WTC11 (cell line): ENCODE measurements at regions not wholly inside any gene's neighbourhood (a gene's known extent, or its start where the extent isn't known, plus 50 kb on each side); places are given as distances from the start of the nearest gene placed in this dataset.

ENCODE experiments used
- ATAC-seq: fragments of 200-7000 bp; cut with Tn5 transposase; 2 replicates; pipeline ENCODE4 v1.10.0; 2021; ENCODE audit warnings: mild to moderate bottlenecking, moderate library complexity
- CTCF ChIA-PET: fragments of 300-600 bp; sonication (Branson Sonifier 250); formaldehyde crosslinking; loops from one replicate; lab custom pipeline; 2021; ENCODE audit warnings: antibody characterized with exemption; lab: Charles Lee
- POLR2A ChIA-PET: fragments of 350-600 bp; sonication (Branson Sonifier 250); formaldehyde crosslinking; loops from one replicate; lab custom pipeline; 2021; ENCODE audit warnings: antibody characterized with exemption; lab: Charles Lee
- DNase-seq: peaks from one replicate; pipeline ENCODE4 v3.0.0; 2021; ENCODE audit warnings: low spot score
- H3K27ac Mint-ChIP-seq: 2 replicates; pipeline ENCODE4 v1.8.0; 2021; ENCODE audit warnings: mixed read lengths
- H3K27me3 Mint-ChIP-seq: 2 replicates; pipeline ENCODE4 v1.8.0; 2021; ENCODE audit warnings: low read depth, mild to moderate bottlenecking, moderate library complexity, mixed read lengths
- H3K36me3 Mint-ChIP-seq: 2 replicates; pipeline ENCODE4 v1.8.0; 2021; ENCODE audit warnings: mixed read lengths
- H3K4me1 Mint-ChIP-seq: 2 replicates; pipeline ENCODE4 v1.8.0; 2022; ENCODE audit warnings: mixed read lengths
- H3K4me3 Mint-ChIP-seq: 2 replicates; pipeline ENCODE4 v1.8.0; 2021; ENCODE audit warnings: mild to moderate bottlenecking, moderate library complexity, mixed read lengths
- H3K9me3 Mint-ChIP-seq: 2 replicates; pipeline ENCODE4 v1.8.0; 2021; ENCODE audit warnings: mixed read lengths
- ARID4B ChIP-seq: sonication (generic); formaldehyde crosslinking; IDR thresholded peaks from 2 replicates; pipeline ENCODE4 v1.8.0; 2023; ENCODE audit warnings: missing genetic modification reagents, mild to moderate bottlenecking, borderline replicate concordance
- CREM ChIP-seq: sonication (generic); formaldehyde crosslinking; IDR thresholded peaks from 2 replicates; pipeline ENCODE4 v1.8.1; 2022; ENCODE audit warnings: mild to moderate bottlenecking, missing genetic modification reagents, moderate library complexity
- E2F1 ChIP-seq: sonication (generic); formaldehyde crosslinking; IDR thresholded peaks from 2 replicates; pipeline ENCODE4 v1.8.0; 2022; ENCODE audit warnings: mild to moderate bottlenecking, missing genetic modification reagents
- ERG ChIP-seq: fragments of 250-450 bp; sonication (Bioruptor Pico); IDR thresholded peaks from 2 replicates; pipeline ENCODE4 v1.8.0; 2021; ENCODE audit warnings: mild to moderate bottlenecking
- ESRRA ChIP-seq: sonication (generic); formaldehyde crosslinking; IDR thresholded peaks from 2 replicates; pipeline ENCODE4 v1.8.1; 2022; ENCODE audit warnings: mild to moderate bottlenecking, missing genetic modification reagents, borderline replicate concordance
- FOXK1 ChIP-seq: sonication (generic); formaldehyde crosslinking; IDR thresholded peaks from 2 replicates; pipeline ENCODE4 v1.8.0; 2022; ENCODE audit warnings: mild to moderate bottlenecking, moderate library complexity, missing genetic modification reagents
- FOXP1 ChIP-seq: sonication (generic); formaldehyde crosslinking; IDR thresholded peaks from 2 replicates; pipeline ENCODE4 v1.8.0; 2022; ENCODE audit warnings: missing genetic modification reagents, mild to moderate bottlenecking, moderate library complexity, borderline replicate concordance
- FOXP4 ChIP-seq: sonication (generic); formaldehyde crosslinking; IDR thresholded peaks from 2 replicates; pipeline ENCODE4 v1.8.0; 2022; ENCODE audit warnings: mild to moderate bottlenecking, missing genetic modification reagents
- JAZF1 ChIP-seq: fragments of 250-450 bp; sonication (Bioruptor Pico); IDR thresholded peaks from 2 replicates; pipeline ENCODE4 v1.9.0; 2021; ENCODE audit warnings: moderate library complexity, mild to moderate bottlenecking, inconsistent platforms
- MYBL2 ChIP-seq: sonication (generic); formaldehyde crosslinking; IDR thresholded peaks from 2 replicates; pipeline ENCODE4 v1.8.1; 2023; ENCODE audit warnings: mild to moderate bottlenecking, moderate library complexity, missing genetic modification reagents
- NR1H2 ChIP-seq: sonication (generic); formaldehyde crosslinking; IDR thresholded peaks from 2 replicates; pipeline ENCODE4 v1.9.0; 2021; ENCODE audit warnings: mild to moderate bottlenecking, moderate library complexity, missing genetic modification reagents
- NR3C1 ChIP-seq: sonication (generic); formaldehyde crosslinking; conservative IDR thresholded peaks from 2 replicates; pipeline ENCODE4 v1.8.1; 2023; ENCODE audit warnings: low read depth, mild to moderate bottlenecking, missing genetic modification reagents
- RORB ChIP-seq: fragments of 250-450 bp; sonication (Bioruptor Pico); IDR thresholded peaks from 2 replicates; pipeline ENCODE4 v1.9.0; 2021; ENCODE audit warnings: mild to moderate bottlenecking
- SMAD3 ChIP-seq: sonication (generic); formaldehyde crosslinking; IDR thresholded peaks from 2 replicates; pipeline ENCODE4 v1.8.0; 2022; ENCODE audit warnings: missing genetic modification reagents, mild to moderate bottlenecking, borderline replicate concordance
- ZBTB43 ChIP-seq: sonication (generic); formaldehyde crosslinking; IDR thresholded peaks from 2 replicates; pipeline ENCODE4 v1.8.1; 2023; ENCODE audit warnings: mild to moderate bottlenecking, missing genetic modification reagents
- ZNF232 ChIP-seq: sonication (generic); formaldehyde crosslinking; IDR thresholded peaks from 2 replicates; pipeline ENCODE4 v1.8.0; 2022; ENCODE audit warnings: mild to moderate bottlenecking, missing genetic modification reagents
- ZNF396 ChIP-seq: fragments of 250-450 bp; sonication (Bioruptor Pico); IDR thresholded peaks from 2 replicates; pipeline ENCODE4 v1.8.0; 2021; ENCODE audit warnings: mild to moderate bottlenecking, moderate library complexity, borderline replicate concordance
- ZNF423 ChIP-seq: fragments of 250-450 bp; sonication (Bioruptor Pico); IDR thresholded peaks from 2 replicates; pipeline ENCODE4 v2.1.2; 2022; ENCODE audit warnings: mild to moderate bottlenecking, moderate library complexity
- ZNF425 ChIP-seq: fragments of 250-450 bp; sonication (Bioruptor Pico); conservative IDR thresholded peaks from 2 replicates; pipeline ENCODE4 v1.9.0; 2021; ENCODE audit warnings: mild to moderate bottlenecking
- ZSCAN18 ChIP-seq: fragments of 250-450 bp; sonication (Bioruptor Pico); IDR thresholded peaks from 2 replicates; pipeline ENCODE4 v2.1.2; 2022; ENCODE audit warnings: mild to moderate bottlenecking, moderate library complexity

- TF ChIP-seq ZBTB43 (CRISPR knock-in tag): no peak
- TF ChIP-seq ZNF232 (CRISPR knock-in tag): no peak
- no peak for TF ChIP-seq CREM (CRISPR knock-in tag)
- no peak for TF ChIP-seq ESRRA (CRISPR knock-in tag)
- no peak for TF ChIP-seq ERG (CRISPR knock-in tag)
- TF ChIP-seq SMAD3 (CRISPR knock-in tag): no peak
- no peak for TF ChIP-seq ZNF423 (CRISPR knock-in tag)
- TF ChIP-seq RORB (CRISPR knock-in tag): no peak
- TF ChIP-seq FOXP1 (CRISPR knock-in tag): no peak
- no peak for TF ChIP-seq NR1H2 (CRISPR knock-in tag)
- no peak for TF ChIP-seq ZNF425 (CRISPR knock-in tag)
- TF ChIP-seq FOXK1 (CRISPR knock-in tag): no peak
- TF ChIP-seq MYBL2 (CRISPR knock-in tag): no peak
- TF ChIP-seq JAZF1 (CRISPR knock-in tag): no peak
- no peak for TF ChIP-seq ZNF396 (CRISPR knock-in tag)
- H3K36me3 Mint-ChIP-seq: peaks cover 4% of the 10 kb centered on the region
- H3K27me3 Mint-ChIP-seq: no peaks in the 10 kb centered on the region
- no peak for DNase-seq
- peaks cover 13% of the 10 kb centered on the region for H3K9me3 Mint-ChIP-seq
- H3K4me1 Mint-ChIP-seq: no peaks in the 10 kb centered on the region
- CTCF ChIA-PET: no interaction called here
- ATAC-seq: no peak
- POLR2A ChIA-PET: no interaction called here
- H3K27ac Mint-ChIP-seq: no peak overlapping the region
- H3K4me3 Mint-ChIP-seq: no peak overlapping the region
Measured at GRCh38 chr4:14783011-14783877, 219.0 kb upstream of the CPEB2 start.

GRCh38 chr4:14787221-14787620, 215.1 kb upstream of the CPEB2 start:
- no peak for DNase-seq
- ATAC-seq: no peak
- no peak overlapping the region for H3K27ac Mint-ChIP-seq
- H3K27me3 Mint-ChIP-seq: peaks cover under 1% of the 10 kb centered on the region; the same call in 1 of the 2 replicates
- H3K4me3 Mint-ChIP-seq: no peak overlapping the region
- peaks cover 48% of the 10 kb centered on the region for H3K9me3 Mint-ChIP-seq
- no peaks in the 10 kb centered on the region for H3K4me1 Mint-ChIP-seq
- peaks cover 21% of the 10 kb centered on the region for H3K36me3 Mint-ChIP-seq
- ChIA-PET CTCF (interaction anchor here (0.9 to 2.0 kb wide), 4 partner anchors 16 to 1133 kb away, joined by 3 to 4 read pairs (median 4); no protein-coding TSS in a partner anchor), POLR2A (no interaction called here)
- TF ChIP-seq ZSCAN18 (CRISPR knock-in tag): no peak
- TF ChIP-seq MYBL2 (CRISPR knock-in tag): no peak
- TF ChIP-seq FOXP4 (CRISPR knock-in tag): no peak
- no peak for TF ChIP-seq RORB (CRISPR knock-in tag)
- no peak for TF ChIP-seq NR3C1 (CRISPR knock-in tag)
- TF ChIP-seq E2F1 (CRISPR knock-in tag): no peak
- TF ChIP-seq ARID4B (CRISPR knock-in tag): no peak
